Stimulated activated naive B cell treated with anti-CD40 and anti-IgM and Interleukin-4, amounts not matched to agents 10 μg/mL and 1 μg/mL and 100 μg/mL, for 72 hours (primary cell): ENCODE measurements at regions not wholly inside any gene's neighbourhood (a gene's known extent, or its start where the extent isn't known, plus 50 kb on each side); places are given as distances from the start of the nearest gene placed in this dataset.

ENCODE experiments used
- ATAC-seq, 2 donors: fragments of 150-1000 bp; cut with Tn5 transposase; replicated peaks; 2 replicates each; pipeline ENCODE4 v1.10.0; 2021; ENCODE audit warnings: moderate library complexity in 1 of 2
- DNase-seq: peaks from one replicate; pipeline ENCODE4 v3.0.0; 2021
- H3K27ac Mint-ChIP-seq: one replicate; pipeline ENCODE4 v1.8.0; 2022; ENCODE audit warnings: mild to moderate bottlenecking, mixed read lengths
- H3K27me3 Mint-ChIP-seq, 2 donors: one replicate each; pipeline ENCODE4 v1.8.0; 2022; ENCODE audit warnings: mixed read lengths in 2 of 2
- H3K36me3 Mint-ChIP-seq, 2 donors: one replicate each; pipeline ENCODE4 v1.8.0; 2022; ENCODE audit warnings: mixed read lengths in 2 of 2, mild to moderate bottlenecking in 1 of 2
- H3K4me1 Mint-ChIP-seq, 2 donors: one replicate each; pipeline ENCODE4 v1.8.0; 2022; ENCODE audit warnings: mixed read lengths in 2 of 2, mild to moderate bottlenecking in 1 of 2
- H3K4me3 Mint-ChIP-seq, 2 donors: one replicate each; pipeline ENCODE4 v1.8.0; 2022; ENCODE audit warnings: mild to moderate bottlenecking in 2 of 2, mixed read lengths in 2 of 2, moderate library complexity in 1 of 2
- H3K9me3 Mint-ChIP-seq, 2 donors: one replicate each; pipeline ENCODE4 v1.8.0; 2022; ENCODE audit warnings: mixed read lengths in 2 of 2, mild to moderate bottlenecking in 1 of 2

DNA sequence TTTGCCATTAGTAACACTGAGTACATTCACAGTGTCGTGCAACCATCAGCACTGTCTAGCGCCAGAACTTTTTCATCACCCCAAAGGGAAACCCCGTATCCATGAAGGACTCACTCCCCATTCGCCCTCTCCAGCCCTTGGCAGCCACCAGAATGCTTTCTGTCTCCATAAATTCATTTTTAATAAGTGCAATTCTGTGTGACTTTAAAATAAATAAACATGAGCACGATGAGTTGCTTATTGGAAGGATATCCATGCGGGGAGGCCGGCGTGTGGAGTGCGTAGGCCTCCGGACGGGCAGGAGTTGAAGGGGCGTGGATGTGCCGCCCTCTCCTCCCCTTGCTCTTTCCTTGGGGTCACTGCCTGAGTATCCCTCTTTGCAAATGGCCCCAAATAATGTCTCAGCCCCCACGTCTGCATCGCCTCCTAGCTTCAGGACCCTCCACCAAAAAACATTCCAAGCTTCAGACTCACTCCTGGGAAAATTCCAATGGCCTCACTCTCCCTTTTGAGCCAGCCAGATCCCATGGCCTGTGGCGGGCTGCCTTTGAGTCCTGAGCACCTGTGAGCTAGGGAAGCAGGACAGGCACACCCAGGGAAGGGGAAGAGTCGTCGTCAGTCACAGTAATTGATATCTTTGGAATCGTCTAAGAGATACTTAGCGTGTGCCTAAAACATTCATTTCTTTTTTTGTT, 306.3 kb downstream of the SEC14L1 start:
- H3K4me1 Mint-ChIP-seq: peaks cover 58 to 94% of the 10 kb centered on the region in 2 donors
- ATAC-seq (no peak), DNase-seq (no peak)
- H3K27me3 Mint-ChIP-seq: no peaks in the 10 kb centered on the region
- H3K4me3 Mint-ChIP-seq: peak overlapping the region; percentile 43 to 60
- H3K9me3 Mint-ChIP-seq: no peaks in the 10 kb centered on the region
- peaks cover 33 to 41% of the 10 kb centered on the region in 2 donors for H3K36me3 Mint-ChIP-seq
- H3K27ac Mint-ChIP-seq: peak overlapping the region; percentile 85

DNA sequence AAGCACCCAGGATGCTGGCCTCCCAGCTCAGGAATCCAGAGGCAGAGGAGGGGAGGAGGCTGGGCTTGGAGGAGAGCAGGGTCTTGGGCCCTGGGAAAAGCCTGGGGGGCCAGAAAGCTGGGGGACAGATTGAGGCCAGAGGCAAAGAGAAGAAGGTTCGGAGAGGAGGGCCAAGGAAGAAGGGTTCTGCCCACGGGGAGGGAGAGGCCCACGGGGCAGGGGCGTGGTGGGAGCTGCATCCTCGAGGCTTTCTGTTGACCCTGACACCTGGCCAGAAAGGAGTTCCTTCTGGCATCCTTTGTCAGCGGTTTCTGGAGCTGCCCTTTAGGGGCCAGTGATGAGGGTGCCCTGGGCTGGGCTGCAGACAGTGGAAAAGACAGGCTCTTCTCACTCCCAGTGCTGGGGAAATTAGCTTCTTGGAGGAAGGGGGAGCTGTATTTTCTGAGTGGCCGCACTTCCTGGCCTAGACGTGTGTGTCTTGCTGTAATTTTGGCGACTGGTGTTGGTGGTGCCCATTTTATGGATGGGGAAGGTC, 308.7 kb downstream of the SEC14L1 start:
- Mint-ChIP-seq H3K36me3 (peaks cover 46 to 49% of the 10 kb centered on the region in 2 donors), H3K27ac (peak overlapping the region; percentile 94), H3K27me3 (no peaks in the 10 kb centered on the region), H3K4me3 (peak overlapping the region; percentile 97 to 99), H3K9me3 (no peaks in the 10 kb centered on the region), H3K4me1 (peaks cover 50 to 94% of the 10 kb centered on the region in 2 donors)
- no peak for ATAC-seq
- no peak for DNase-seq

DNA sequence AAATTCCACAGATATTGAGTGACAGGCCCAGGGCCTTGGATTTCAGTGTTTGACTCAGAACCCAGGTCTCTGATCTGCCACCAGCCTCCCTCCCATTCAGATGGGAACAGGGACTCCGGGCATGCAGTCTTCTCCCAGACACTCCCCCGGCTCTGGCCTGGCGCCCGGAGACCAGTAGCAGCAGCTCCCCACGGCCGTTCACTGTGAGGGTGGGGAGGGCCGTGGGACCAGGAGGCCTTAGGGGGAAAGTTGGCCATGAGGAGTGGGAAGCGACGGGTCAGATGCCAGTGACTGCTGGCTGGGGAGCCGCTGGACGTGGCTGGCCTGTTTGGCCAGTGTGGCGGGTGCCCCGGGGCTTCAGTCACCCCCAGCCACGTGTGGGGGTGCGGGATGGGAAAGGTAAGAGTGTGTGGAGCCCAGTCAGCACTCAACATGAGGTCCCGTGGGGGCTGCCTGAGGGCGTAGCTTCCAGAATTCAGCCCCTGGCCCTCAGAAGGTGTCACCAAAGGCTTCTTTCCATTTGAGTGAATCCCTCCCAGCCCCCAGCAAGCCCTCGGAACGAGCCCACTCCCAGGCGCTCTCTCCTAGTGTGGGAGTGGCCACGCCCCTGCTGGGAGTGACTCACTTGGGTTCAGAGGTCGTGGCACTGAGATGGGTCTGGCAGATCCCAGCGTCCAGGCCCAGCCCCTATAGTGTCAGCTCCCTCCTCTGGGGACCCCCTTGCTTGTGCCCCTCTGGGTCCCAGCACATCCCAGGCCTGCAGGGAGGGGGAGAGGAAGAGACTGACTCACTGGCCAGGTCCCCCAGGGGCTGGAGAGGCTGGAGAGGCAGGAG, 309.4 kb downstream of the SEC14L1 start:
- ATAC-seq (peak in 1 of 2 donors; percentile 14), DNase-seq (no peak)
- Mint-ChIP-seq H3K4me1 (peaks cover 51 to 94% of the 10 kb centered on the region in 2 donors), H3K4me3 (peak overlapping the region; percentile 97 to 99), H3K27me3 (no peaks in the 10 kb centered on the region), H3K36me3 (peaks cover 51 to 56% of the 10 kb centered on the region in 2 donors), H3K9me3 (no peaks in the 10 kb centered on the region), H3K27ac (peak overlapping the region; percentile 94)

DNA sequence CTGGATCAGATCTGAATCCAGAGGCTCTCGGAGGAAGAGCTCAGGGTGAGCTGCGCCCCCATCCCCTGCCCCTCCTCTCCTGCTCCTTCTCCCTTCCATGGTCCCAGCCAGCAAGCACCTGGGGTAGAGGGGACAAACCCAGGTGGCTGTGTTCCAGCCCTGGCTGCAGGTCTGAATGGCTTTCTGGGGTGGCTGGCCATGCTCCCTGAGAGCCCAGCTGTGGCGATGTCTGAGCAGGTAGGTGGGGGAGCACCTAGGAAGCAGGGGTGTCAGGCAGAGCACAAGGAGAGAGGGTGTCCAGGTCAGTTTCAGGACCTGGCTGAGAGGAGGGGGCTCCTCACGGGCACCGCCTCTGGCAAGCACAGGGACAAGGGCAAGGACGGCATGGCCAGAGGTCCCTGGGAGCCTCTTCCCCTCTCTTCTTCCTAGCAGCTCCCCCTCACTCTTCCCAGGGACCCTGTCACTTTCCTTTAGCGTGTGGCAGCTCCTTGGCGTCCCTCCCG, 310.0 kb downstream of the SEC14L1 start:
- Mint-ChIP-seq H3K27me3 (no peaks in the 10 kb centered on the region), H3K9me3 (no peaks in the 10 kb centered on the region), H3K27ac (peak overlapping the region; percentile 94), H3K4me1 (peaks cover 51 to 94% of the 10 kb centered on the region in 2 donors), H3K4me3 (peak overlapping the region; percentile 97 to 99), H3K36me3 (peaks cover 57 to 62% of the 10 kb centered on the region in 2 donors)
- peak in 1 of 2 donors; percentile 1 for ATAC-seq
- no peak for DNase-seq

DNA sequence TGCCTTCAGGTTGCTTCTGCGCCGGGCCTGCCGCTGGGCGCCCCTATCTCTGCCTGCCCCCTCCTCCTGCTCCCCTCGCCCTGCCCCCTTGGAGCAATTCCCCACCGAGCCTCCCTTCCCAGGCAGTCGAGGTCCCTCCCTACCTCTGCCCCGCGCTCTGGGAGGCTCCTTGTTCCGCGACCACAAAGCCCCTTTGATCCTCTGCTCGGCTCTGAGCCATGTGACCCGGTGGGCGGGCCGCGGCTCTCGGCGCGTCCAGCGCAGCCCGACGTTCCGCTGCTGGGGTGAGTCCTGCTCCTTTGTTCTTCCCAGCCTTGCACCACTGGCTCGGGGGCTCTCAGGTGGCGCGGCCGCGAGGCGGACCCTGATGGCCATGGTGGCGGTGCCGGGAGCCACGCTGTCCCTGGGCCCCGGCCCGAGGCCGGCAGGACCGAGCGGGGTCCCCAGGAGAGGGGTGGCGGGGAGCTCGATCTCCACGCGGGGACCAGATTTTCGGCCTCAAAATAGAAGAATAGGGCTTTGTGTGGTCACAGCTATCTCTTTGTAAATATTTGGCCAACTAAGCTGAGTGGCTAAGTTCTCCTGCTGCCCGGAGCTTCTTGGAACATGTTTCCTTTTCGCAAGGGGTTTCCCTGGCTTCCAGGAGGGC, 310.6 kb downstream of the SEC14L1 start:
- DNase-seq (no peak), ATAC-seq (peak; percentile 68 to 78)
- H3K9me3 Mint-ChIP-seq: no peaks in the 10 kb centered on the region
- peak overlapping the region; percentile 94 for H3K27ac Mint-ChIP-seq
- peaks cover 47 to 93% of the 10 kb centered on the region in 2 donors for H3K4me1 Mint-ChIP-seq
- no peaks in the 10 kb centered on the region for H3K27me3 Mint-ChIP-seq
- peak overlapping the region; percentile 97 to 99 for H3K4me3 Mint-ChIP-seq
- H3K36me3 Mint-ChIP-seq: peaks cover 59 to 63% of the 10 kb centered on the region in 2 donors

DNA sequence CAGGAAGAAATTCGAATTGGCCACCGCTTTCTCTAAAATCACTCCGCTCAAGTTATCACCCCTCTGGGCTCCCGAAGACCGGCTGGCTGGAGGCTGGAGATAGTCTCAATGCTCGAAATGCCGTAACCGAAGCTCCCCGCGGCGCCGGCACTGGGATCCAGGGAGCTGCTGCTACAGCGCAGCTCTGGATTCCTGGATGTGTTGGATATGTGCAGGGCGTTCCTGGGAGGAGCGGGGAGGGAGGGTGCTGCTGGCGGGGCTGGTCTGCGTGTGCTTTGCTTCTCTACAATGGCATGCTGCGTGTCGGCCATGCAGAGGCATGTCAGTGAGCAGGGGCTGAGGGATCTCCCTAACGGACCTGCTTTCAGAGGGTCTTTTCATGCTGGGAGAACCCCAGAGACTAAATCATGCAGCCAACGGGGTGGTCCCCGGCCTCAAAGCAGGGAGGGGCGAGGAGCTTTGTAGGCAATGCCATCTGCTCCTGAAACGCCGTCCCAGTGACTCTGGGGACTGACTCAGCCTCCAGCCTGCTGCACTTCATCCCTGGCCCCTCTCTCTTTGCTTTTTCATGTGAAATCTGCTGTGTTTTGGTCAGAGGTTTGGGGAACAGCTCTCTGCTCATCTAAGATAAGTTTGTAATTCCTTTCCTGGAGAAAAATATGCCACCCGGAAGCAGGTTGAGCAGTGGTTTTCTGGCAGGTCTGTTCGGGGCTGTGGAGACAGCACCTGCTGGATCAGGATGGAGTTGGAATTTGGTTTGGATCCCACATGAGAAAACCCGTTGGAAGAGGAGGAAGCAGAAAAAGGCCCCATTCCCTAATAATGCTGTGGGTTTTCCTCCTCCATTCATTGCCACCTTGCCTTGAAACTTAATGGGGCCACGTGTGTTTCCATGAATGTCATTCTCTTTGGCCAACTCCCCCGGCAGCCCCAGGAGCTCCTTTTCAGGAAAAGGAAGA, 311.4 kb downstream of the SEC14L1 start:
- Mint-ChIP-seq H3K36me3 (peaks cover 60 to 65% of the 10 kb centered on the region in 2 donors), H3K4me1 (peaks cover 45 to 93% of the 10 kb centered on the region in 2 donors)

DNA sequence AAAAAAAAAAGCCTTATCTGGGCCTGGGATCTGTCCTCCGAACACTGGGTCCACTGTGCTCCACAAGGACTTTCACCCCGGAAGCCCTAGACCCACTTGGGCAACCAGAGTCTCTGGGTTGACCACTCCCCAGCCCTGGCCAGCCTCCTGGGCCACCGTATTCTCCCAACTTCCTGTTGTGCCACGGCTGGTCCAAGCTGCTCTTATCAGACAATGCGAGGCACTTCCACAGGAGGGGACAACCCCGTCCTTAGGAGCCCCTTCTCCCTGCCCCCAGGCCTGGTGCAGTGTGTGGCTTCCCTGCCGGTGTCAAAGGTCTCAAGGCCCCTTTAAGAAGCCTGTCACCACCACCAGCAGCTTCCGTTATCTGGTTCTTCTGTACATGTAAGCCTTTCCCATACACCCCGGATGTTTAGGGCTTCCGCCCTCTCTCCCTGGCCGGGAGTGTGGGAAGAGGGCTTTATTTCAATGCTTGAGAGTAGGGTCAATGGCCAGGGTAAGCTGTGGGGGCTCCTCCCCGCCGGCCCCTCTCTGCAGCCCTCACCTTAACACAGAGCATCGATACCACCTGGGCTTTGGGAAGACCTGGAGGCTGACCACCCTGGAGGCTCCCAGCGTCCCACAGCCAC, 313.0 kb downstream of the SEC14L1 start:
- H3K4me1 Mint-ChIP-seq: peaks cover 57 to 93% of the 10 kb centered on the region in 2 donors
- peaks cover 67 to 76% of the 10 kb centered on the region in 2 donors for H3K36me3 Mint-ChIP-seq
- no peaks in the 10 kb centered on the region for H3K27me3 Mint-ChIP-seq
- peak; percentile 26 to 39 for ATAC-seq
- H3K27ac Mint-ChIP-seq: peak overlapping the region; percentile 95
- peak overlapping the region; percentile 97 to 99 for H3K4me3 Mint-ChIP-seq
- H3K9me3 Mint-ChIP-seq: peaks cover 0 to 4% of the 10 kb centered on the region in 2 donors
- DNase-seq: no peak

More for the DNA sequence above, 311.4 kb downstream of the SEC14L1 start:
- no peak for DNase-seq
- peak overlapping the region; percentile 97 to 99 for H3K4me3 Mint-ChIP-seq
- peak; percentile 34 to 43 for ATAC-seq
- H3K27ac Mint-ChIP-seq: peak overlapping the region; percentile 94
- no peaks in the 10 kb centered on the region for H3K27me3 Mint-ChIP-seq
- no peaks in the 10 kb centered on the region for H3K9me3 Mint-ChIP-seq

DNA sequence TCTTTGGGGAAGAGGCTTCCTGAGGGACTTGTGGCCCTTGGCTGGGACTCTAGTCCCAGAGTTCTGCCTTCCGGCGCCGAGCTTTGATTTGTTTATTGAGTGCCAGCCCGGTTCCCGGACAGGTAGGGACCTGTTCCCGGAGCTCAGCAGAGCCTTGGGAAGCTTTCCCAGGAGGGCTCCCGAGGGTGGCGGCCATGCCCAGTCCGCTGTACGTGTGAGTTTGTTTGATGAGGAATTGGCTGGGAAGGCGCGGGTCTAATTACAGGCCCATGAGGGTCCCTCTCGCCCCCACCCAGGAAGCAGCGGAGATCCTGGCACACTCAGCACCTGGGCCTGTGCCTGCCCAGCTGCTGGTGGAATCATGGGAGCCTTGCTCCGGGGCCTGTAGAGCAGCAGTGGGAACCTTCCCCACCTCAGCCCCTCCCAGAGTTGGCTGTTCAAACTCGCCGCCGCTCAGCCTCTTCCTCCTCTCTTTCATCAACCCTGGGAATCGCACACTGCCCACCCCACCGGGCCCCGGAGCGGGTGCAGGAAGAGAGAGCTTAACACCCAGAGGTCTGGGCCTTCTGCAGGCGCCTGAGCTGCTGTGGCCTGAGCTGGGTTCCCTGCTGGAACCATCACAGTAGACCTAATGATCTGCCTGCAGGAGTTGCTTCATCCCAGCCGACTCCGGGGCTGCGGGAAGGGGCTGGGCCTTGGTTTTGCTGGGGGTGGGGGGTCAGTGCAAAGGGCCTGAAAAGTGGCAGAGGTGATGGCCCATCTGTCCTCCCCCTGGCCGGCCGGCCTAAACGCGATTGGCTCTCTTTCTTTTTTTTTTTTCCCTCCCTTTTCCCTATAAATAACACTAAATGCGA, 313.7 kb downstream of the SEC14L1 start:
- peaks cover 58 to 93% of the 10 kb centered on the region in 2 donors for H3K4me1 Mint-ChIP-seq
- DNase-seq (no peak), ATAC-seq (no peak)
- H3K4me3 Mint-ChIP-seq: peak overlapping the region; percentile 97 to 99
- peaks cover 68 to 77% of the 10 kb centered on the region in 2 donors for H3K36me3 Mint-ChIP-seq
- H3K9me3 Mint-ChIP-seq: peaks cover 0 to 4% of the 10 kb centered on the region in 2 donors
- H3K27ac Mint-ChIP-seq: peak overlapping the region; percentile 95
- H3K27me3 Mint-ChIP-seq: no peaks in the 10 kb centered on the region

DNA sequence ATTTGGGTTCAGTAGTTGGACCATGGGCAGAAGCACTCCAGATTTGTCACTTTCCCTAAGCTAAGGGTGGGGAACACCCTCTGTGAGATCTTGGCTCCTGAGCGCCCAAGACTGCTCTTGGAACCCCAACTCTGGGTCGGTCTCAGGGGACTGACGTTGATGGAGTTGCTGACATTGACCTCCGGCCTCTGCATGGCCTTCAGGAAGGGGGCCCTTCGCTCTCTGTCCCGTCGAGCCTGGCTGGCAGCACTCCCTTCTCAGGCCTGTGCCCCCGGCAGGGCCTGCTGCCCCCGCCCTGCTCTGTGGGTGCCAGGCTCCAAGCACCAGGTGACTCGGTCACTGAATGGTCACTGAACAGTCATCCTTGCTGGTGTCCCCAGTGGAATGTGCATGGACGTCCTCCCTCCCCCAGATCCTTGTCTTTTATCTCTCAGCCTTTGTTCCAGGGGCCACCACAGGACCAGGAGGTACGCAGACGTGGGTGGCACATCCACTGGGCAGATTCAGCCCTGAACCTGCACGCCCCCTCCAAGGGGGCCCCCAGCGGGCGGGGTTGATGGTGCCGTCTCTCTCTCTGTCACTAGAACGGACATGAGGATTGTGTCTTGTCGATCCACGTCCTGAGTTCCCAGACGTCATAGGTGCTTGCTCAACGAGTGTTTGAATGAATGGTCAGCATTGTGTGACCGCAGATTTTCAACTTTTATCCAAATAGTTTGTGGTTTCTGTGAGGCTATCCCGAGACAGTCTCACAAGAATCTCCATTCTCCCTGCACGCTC, 314.5 kb downstream of the SEC14L1 start:
- DNase-seq (no peak), ATAC-seq (no peak)
- Mint-ChIP-seq H3K4me1 (peaks cover 57 to 93% of the 10 kb centered on the region in 2 donors), H3K27me3 (no peaks in the 10 kb centered on the region), H3K4me3 (peak overlapping the region; percentile 97 to 99), H3K36me3 (peaks cover 61 to 75% of the 10 kb centered on the region in 2 donors), H3K9me3 (peaks cover 0 to 4% of the 10 kb centered on the region in 2 donors), H3K27ac (peak overlapping the region; percentile 95)

DNA sequence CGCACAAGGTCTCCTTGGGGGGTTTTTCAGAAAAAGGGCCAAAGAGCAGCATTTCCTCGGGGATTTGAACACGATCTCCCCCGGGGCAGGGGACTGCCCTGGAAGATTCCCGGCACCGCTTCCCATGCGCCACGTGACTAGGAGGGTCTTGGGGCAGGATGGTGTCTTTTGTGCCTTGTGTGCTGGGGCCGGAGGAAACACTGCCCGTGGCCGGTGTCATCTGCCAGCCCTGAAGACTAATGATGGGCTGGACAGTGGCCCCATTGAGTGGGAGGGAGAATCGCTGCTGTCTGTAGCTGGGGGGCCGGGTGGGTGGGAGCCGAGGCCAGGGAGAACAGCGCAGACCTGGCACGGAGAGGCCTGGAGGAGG, 315.1 kb downstream of the SEC14L1 start:
- ATAC-seq (no peak), DNase-seq (no peak)
- H3K9me3 Mint-ChIP-seq: peaks cover 0 to 4% of the 10 kb centered on the region in 2 donors
- H3K36me3 Mint-ChIP-seq: peaks cover 56 to 69% of the 10 kb centered on the region in 2 donors
- H3K4me3 Mint-ChIP-seq: peak overlapping the region; percentile 97 to 99
- no peaks in the 10 kb centered on the region for H3K27me3 Mint-ChIP-seq
- peaks cover 60 to 93% of the 10 kb centered on the region in 2 donors for H3K4me1 Mint-ChIP-seq
- H3K27ac Mint-ChIP-seq: peak overlapping the region; percentile 86

DNA sequence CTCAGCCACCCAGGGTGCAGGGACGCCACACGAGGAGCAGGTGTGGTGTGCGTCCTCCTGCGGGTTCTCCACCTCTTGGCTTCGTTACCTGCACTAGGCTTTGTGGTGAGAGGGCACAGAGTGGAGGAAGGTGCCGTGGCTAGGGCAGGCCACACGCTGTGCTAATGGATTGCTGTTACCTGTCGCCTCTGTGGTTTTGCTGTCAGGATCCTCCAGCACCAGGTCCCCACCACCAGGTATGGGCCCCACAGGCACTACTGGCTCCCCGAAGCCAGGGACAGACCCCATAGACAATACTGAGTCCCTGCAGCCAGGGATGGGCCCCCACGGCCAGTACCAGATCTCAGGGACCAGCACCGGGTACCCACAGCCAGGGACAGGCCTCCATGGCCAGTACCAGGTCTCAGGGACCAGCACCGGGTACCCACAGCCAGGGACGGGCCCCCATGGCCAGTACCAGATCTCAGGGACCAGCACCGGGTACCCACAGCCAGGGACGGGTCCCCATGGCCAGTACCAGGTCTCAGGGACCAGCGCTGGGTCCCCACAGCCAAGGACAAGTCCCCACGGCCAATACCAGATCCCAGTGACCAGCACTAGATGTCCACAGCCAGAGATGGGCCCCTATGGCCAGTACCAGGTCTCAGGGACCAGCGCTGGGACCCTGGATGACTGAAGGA, 315.6 kb downstream of the SEC14L1 start:
- DNase-seq (no peak), ATAC-seq (no peak)
- Mint-ChIP-seq H3K9me3 (peaks cover 0 to 4% of the 10 kb centered on the region in 2 donors), H3K27me3 (no peaks in the 10 kb centered on the region), H3K36me3 (peaks cover 54 to 67% of the 10 kb centered on the region in 2 donors), H3K4me1 (peaks cover 62 to 93% of the 10 kb centered on the region in 2 donors), H3K4me3 (peak overlapping the region in 1 of 2 donors; percentile 13), H3K27ac (peak overlapping the region; percentile 99)
